ENCODE measurements at regions not wholly inside any gene's neighbourhood (a gene's known extent, or its start where the extent isn't known, plus 50 kb on each side); places are given as distances from the start of the nearest gene placed in this dataset.

- DNase-seq (ENCODE audit: low spot score), result no peak
- no peak for ATAC-seq
Measured at GRCh38 chr4:14650127-14650526, 352.2 kb upstream of the CPEB2 start.

- ATAC-seq (no peak), DNase-seq (ENCODE audit: low spot score) (no peak)
Measured at GRCh38 chr4:14652522-14652921, 349.8 kb upstream of the CPEB2 start.

GRCh38 chr4:14653338-14653737, 348.9 kb upstream of the CPEB2 start:
- ATAC-seq (no peak), DNase-seq (ENCODE audit: low spot score) (no peak)

GRCh38 chr4:14659286-14659685, 343.0 kb upstream of the CPEB2 start:
- ATAC-seq (no peak), DNase-seq (ENCODE audit: low spot score) (no peak)

- DNase-seq (ENCODE audit: low spot score) (no peak), ATAC-seq (no peak)
Measured at GRCh38 chr4:14667624-14668151, 334.6 kb upstream of the CPEB2 start.

- ATAC-seq (peak; percentile 96), DNase-seq (ENCODE audit: low spot score) (no peak)
Measured at GRCh38 chr4:14668296-14668695, 334.0 kb upstream of the CPEB2 start.

- no peak for DNase-seq (ENCODE audit: low spot score)
- no peak for ATAC-seq
Measured at GRCh38 chr4:14669371-14669770, 332.9 kb upstream of the CPEB2 start.

GRCh38 chr4:14671146-14671545, 331.1 kb upstream of the CPEB2 start:
- ATAC-seq, result no peak
- no peak for DNase-seq (ENCODE audit: low spot score)

GRCh38 chr4:14675279-14675985, 326.8 kb upstream of the CPEB2 start:
- DNase-seq (ENCODE audit: low spot score), result no peak
- no peak for ATAC-seq

GRCh38 chr4:14679906-14680305, 322.4 kb upstream of the CPEB2 start:
- no peak for ATAC-seq
- DNase-seq (ENCODE audit: low spot score), result no peak

- no peak for DNase-seq (ENCODE audit: low spot score)
Measured at GRCh38 chr4:14681330-14681729, 321.0 kb upstream of the CPEB2 start.

GRCh38 chr4:14693728-14694127, 308.6 kb upstream of the CPEB2 start:
- ATAC-seq (no peak), DNase-seq (ENCODE audit: low spot score) (no peak)

More at GRCh38 chr4:14681330-14681729, 321.0 kb upstream of the CPEB2 start:
- ATAC-seq, result no peak

GRCh38 chr4:14695095-14695845, 307.0 kb upstream of the CPEB2 start:
- DNase-seq (ENCODE audit: low spot score), result no peak
- no peak for ATAC-seq

GRCh38 chr4:14700083-14700482, 302.2 kb upstream of the CPEB2 start:
- no peak for ATAC-seq
- DNase-seq (ENCODE audit: low spot score), result no peak

GRCh38 chr4:14700544-14700943, 301.7 kb upstream of the CPEB2 start:
- DNase-seq (ENCODE audit: low spot score), result no peak

GRCh38 chr4:14701389-14701788, 300.9 kb upstream of the CPEB2 start:
- DNase-seq (ENCODE audit: low spot score), result no peak
- ATAC-seq, result no peak

More at GRCh38 chr4:14700544-14700943, 301.7 kb upstream of the CPEB2 start:
- ATAC-seq, result no peak

GRCh38 chr4:14701896-14702295, 300.4 kb upstream of the CPEB2 start:
- ATAC-seq (no peak), DNase-seq (ENCODE audit: low spot score) (no peak)

GRCh38 chr4:14708574-14708973, 293.7 kb upstream of the CPEB2 start:
- ATAC-seq (no peak), DNase-seq (ENCODE audit: low spot score) (no peak)

- ATAC-seq (no peak), DNase-seq (ENCODE audit: low spot score) (no peak)
Measured at GRCh38 chr4:14711259-14711658, 291.0 kb upstream of the CPEB2 start.

- ATAC-seq, result no peak
- DNase-seq (ENCODE audit: low spot score), result no peak
Measured at GRCh38 chr4:14716691-14717090, 285.6 kb upstream of the CPEB2 start.

GRCh38 chr4:14719053-14719452, 283.2 kb upstream of the CPEB2 start:
- ATAC-seq (no peak), DNase-seq (ENCODE audit: low spot score) (no peak)

GRCh38 chr4:14726441-14726840, 275.8 kb upstream of the CPEB2 start:
- ATAC-seq (no peak), DNase-seq (ENCODE audit: low spot score) (no peak)
